HL-60/S4 (cell line): ENCODE measurements at regions not wholly inside any gene's neighbourhood (a gene's known extent, or its start where the extent isn't known, plus 50 kb on each side); places are given as distances from the start of the nearest gene placed in this dataset.

Experiments used
- in situ Hi-C: fragments of 300-500 bp; cut with MboI; formaldehyde crosslinking; loops from 2 replicates; pipeline ENCODE4 v1.14.3; 2022; ENCODE audit warnings: low sequenced_read_pairs

DNA sequence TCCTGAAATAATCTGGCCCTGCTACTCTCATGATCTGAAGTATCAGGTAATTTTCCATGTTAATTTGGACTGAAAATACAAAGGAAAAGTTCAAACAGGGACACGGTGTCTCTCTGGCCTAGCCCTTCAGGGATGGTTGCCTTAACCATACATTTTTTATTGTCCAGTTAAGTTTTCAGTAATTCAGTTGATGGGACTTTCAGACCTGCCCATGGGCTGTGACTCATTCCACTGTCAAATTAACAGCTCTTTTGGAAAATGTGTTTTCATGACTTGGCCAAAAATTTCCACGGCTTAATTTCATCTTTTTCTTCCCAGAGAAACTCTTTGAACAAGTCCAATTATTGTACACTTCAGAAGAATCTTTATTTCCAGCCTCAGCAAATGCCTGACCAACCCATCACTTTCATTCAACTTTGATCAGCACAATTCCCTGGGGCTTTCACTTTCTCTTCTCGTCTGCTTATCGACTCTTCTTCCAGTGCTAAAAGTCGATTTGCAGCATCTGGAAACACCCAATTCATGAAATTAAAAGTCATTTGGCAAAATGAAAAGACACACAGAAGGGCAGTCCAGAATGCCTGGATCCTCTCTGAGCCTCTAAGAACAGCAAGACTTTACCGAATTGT is 293.9 kb downstream of the RAB28 start:
- in situ Hi-C loops = no loop called here

DNA sequence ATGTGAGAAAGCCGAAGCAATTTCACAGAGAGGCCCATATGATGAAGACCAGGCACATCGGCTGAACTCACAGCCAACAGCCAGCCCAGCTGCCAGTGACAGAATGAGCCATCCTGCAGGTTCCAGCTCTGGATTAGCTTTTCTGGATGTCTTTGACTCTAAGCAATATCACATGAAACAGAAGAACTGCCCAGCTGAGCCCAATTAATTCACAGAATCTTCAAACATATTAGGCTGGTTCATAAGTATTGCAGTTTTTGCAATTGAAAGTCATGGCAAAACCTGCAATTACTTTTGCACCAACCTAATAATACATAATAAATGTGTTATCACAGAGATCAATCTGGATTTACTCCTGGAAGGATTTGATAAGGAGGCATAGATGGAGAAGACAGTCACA is 299.9 kb downstream of the RAB28 start:
- in situ Hi-C loops = no loop called here

DNA sequence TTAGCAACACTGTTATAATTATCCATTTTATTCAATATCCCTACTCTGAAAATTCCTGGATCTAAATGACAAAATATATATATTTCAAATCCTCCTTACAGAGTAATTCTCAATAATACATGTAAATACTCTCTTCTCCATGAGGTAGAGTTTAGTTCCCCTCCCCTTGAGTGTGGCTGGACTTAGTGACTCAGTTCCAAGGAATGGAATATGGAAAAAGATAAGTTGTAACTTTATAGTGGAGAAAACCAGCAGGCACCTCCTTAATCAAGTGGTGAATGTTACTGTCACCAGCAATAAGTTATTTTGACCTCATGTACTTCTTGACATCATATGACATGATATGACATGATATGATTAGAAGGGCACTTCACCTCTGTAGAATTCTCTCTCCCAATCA is 302.0 kb downstream of the RAB28 start:
- in situ Hi-C loops = no loop called here

DNA sequence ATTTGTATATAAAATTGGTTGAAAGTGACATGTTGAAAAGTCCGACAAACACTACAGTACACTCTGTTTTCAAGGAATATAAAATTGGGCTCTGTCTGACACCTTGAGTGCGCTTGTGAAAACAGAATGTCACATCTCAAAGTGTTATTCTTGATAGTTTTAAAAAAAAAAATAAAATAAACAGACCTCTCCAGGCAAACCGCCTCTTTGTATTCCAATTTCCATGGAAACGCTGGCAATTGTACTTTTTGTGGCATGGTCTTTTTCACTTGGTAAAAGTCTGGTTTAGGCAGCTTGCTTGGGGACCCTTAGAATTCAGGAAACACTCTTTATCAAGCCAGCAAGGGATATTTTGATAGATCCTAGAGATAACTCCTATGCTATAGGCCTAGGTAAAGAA is 302.5 kb downstream of the RAB28 start:
- in situ Hi-C loops = no loop called here

DNA sequence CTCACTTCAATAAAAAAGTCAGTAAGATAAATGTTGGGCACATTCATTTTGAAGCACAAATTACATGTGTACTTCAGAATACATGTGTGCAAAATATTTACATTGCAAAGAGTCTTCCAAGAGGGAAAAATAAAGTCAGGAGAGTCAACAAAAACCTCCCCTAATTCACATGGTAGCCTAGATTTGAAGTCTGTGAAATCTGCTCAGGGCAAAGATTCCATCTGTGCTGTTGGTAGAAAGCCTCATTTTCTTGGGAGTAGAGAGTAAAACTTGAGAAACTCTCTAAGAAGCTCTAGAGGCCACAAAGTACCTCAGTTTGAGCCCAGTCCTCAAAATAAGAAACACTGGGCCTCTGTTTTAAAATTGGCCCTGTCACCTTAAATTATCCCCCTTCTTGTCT is 303.4 kb downstream of the RAB28 start:
- in situ Hi-C loops = no loop called here

DNA sequence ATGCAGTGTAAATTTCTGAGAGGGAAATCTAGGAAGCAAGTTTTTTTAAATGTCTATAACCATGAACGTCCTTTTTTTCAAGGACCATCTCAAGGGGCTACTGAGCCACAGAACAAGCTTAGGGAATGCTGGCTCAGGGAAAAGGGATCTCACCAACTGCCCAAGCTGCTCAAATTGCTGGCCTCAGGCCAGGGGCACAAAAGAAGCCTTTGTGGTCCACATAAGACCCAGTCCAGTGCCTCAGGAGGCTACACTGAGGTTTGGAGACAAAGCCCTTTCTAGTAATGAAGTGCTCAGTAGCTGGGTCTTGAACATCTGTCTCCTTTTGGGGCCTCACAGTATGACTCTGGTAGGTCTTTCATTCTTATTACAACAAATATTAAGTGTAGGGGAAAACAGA is 305.5 kb downstream of the RAB28 start:
- in situ Hi-C loops = no loop called here

DNA sequence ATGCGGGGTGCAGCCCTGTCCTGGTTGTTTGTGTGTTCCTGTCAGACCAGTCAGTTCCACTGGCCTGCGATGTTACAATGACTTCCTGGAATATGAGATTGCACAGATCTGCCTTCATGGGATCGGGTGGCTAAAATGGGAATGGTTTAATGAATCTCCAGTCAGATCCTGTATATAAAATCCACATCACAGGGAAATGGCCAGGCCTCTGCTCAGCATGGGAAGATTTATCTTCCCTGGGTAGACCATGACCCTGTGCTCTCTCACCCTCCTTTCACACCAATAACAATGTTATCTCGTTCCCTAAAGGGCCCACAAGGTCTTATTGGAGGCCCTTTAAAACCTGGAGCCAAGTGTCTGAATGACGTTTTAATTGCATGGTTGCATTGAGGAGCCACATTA is 307.4 kb downstream of the RAB28 start:
- in situ Hi-C loops = no loop called here

DNA sequence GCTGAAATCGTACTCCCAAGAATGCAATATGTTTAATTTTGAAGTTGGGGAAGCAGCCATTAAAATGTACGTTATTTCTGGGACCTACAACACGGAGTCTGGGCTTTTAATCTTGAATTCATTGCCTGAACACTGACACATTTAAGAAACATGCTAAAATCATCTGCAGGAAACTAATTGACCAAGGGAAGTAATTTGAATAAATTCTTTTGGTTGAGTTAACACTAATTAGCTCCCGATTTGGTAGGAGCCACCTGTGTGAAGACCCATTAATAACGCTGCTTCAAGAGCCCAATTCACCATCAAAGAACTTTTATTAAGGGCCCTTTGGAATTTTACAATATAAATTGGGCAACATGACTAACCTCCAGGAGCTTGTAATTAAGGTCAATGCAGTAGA is 309.2 kb downstream of the RAB28 start:
- in situ Hi-C loops = no loop called here

DNA sequence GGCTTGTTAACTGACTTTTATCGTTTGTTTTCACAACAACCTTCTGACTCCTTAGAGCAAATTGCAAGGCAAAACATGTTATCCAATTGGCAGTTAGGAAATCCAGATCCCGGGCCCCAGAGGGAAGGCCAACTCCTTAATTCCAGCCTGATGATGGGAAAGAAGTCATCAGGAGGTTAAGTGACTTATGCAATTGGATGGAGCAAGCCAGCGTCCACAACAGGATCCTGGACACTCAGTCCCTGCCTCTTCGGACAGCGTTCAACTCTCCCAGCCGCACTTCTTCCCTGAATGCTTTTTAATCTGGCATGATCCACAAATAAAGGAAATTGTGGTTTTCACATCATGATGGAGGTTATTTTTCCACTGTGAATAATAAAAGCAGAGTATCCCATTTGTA is 310.1 kb downstream of the RAB28 start:
- in situ Hi-C loops = no loop called here

DNA sequence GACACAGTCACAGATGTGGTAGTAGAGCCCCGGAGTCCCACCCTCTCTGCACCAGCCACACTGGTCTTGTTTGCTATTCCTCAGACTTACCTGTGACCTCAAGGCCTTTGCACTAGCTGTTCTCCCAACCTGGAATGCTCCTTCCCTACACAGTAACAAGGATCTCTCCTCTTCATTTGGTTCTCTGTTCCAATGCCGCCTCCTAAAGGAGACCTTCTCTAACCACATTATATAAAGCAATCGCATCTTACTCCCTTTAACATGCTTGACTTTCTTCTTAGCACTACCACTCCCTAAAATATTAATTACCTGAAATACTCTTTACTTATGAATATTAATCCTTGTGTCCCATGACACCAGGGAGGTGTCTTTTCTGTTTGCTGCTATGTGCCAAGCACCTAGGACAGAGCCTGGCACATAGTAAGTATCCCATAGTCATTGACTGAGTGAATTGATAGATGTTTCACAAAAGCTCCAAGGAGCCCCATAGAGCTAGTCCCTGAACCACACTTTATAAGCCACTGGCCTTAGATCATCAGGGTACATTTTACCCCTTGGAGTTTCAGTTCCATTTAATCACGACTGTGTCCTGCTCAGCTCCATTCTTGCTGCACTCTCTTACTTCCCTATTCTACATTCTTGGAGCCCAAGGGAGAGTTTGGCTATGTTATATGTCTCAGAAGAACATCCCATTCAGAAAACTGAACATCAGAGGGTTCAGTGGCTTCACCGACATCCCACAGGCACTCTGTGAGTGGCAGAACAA is 312.7 kb downstream of the RAB28 start:
- in situ Hi-C loops = no loop called here

DNA sequence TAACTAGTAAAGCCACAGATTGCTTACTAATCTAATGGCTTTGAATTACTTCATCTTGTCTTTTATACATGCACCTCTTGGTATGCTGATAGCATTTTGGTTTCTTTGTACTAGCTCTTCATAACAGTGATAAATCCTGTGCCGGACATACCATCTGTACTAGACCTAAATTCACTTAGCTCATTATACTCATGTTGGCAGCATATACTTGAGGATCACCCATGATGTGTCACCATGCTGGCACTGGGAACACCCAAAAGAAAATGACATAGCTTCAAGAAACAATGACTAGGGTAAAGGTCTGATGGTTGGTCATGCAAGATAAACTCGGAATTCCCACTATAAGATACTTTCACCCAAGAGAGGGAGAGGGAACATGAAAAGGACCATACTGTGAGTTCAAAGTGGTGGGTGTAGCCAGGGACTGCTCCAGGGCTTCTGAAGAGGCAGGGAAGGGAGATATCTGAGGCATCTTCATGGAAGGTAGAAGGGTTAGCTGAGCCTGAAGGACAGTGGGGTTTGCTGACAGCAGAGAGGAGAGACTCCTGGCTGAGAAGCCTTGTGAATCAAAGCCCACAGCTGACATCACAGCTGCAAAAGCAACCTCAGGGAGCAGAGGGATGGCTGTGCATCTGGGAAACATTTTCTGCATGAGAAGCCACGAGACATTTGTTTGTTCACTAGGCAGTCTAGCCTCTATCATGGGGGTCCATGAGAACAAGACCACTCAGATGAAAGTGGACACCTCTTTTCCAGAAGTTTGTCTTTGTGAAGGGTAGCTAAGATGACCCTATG is 314.2 kb downstream of the RAB28 start:
- in situ Hi-C loops = no loop called here

DNA sequence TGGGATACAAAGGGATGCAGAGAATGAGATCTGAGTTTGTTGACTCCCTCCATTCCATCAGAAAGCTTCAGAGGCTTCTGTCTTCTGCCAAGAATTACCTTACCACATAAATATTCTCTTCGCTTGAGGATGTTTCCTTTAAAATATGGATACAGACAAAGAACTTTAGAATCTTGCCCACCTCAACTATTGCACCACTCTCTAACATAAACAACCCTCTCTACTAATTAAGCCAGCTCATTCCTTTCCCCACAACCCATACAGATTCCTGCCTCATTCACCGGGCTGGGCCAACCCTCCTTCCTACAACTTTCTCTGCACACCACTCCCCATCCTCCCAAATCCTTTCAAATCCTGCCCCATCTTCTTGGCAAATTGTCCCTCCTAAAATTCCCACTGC is 315.8 kb downstream of the RAB28 start:
- in situ Hi-C loops = no loop called here

DNA sequence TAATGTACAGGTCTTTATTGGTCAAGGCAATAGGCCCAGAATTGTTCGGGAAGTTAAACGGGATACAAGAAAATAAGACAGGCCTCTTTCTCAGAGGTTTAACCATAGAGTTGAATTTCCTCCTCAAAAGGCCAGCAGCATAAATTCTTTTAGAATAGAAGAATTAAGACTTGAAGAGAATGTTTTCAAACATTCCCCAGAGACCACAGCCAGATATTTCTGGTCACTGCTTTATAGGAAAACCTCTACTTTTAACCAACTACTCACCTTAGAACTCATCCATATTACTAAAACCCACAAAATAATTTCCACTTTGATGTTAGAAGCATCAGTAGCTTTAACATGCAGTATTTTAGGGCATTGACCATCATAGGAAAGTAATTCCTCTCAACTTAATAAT is 317.9 kb downstream of the RAB28 start:
- in situ Hi-C loops = no loop called here

DNA sequence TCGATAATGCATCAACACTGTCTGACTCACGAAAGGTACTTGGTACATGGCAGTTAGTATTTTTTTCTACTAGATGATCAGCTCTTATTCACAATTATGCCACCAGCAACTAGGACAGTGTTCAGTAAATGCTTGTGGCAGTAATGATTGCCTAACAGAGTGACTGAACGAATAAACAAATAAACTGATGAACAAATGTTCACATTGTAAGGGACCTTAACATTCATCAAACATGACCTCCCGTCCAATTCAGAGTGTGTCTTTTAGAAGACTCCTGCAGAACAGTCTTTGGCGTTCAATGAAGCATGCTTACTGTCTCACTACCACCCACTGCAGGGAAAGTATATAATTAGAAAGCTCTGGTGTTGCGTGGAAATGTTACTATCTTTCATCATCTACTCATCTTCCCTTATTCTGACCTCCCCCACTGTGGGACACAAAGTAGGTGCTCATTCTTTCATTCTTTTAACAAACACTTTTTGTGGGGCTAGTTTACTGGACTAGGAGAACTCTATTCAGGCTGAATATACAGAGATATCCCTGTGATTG is 319.3 kb downstream of the RAB28 start:
- in situ Hi-C loops = no loop called here

DNA sequence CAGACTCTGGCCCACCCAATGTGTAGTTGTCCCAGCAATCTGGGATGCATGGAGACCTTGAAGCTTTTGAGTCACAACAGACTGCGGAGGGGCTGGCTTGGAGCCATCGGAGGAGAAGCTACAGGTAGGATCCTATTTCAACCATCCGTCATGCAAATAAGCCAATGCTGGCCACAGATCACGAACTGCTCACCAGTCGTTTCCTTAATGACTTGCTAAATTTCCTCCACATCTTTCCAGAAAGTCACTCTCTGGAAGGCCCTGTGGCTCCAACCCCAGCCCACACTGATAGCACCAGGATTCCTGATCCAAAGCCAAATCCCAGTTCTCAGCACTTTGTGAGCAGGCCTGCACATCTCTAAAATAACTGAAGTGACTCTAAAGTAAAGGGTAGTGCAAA is 321.3 kb downstream of the RAB28 start:
- in situ Hi-C loops = no loop called here

DNA sequence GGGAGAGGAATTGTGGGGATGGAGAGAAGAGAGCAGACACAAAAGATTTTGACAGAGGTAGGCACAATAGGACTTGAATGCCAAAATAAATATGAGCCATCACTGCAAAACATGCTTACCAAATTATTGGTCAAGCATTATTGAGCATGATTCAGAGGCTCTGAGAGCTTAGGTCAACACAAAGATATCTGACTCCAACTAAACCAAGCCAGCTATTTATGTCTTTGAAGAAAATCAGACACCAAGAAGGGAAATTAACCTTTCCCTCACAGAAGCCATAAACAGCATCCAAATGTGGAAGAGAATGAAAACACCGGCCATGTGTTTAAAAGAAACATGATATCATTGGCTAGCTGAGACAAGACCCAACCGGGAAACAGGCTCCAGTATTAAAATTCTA is 323.2 kb downstream of the RAB28 start:
- in situ Hi-C loops = no loop called here

DNA sequence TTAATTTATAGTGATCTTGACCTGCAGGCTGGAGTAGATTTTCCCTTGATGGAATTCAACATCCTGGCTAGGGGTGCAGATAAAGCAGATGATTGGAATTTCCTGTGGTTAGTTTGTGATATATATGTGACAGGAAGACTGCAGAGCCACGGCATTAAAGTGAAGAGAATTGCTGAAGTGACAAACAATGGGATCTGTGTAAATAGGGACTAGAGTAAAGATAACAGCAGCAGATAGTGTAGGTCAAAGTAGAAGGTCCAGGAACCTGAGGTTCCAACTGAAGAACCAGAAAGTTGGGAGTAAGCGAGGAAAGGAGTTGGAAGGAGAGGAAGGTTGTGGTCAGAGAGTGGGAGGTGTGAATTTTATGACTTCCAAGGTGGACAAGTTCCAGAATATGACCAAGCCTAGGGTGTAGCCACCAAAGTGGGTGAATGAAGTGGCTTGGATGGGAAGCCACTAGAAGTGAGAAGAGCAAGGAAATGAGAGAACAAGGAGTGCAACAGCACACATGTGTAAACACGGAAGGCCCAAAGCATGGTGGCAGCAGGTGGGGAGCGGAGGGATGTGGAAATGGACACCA is 325.0 kb downstream of the RAB28 start:
- in situ Hi-C loops = no loop called here

DNA sequence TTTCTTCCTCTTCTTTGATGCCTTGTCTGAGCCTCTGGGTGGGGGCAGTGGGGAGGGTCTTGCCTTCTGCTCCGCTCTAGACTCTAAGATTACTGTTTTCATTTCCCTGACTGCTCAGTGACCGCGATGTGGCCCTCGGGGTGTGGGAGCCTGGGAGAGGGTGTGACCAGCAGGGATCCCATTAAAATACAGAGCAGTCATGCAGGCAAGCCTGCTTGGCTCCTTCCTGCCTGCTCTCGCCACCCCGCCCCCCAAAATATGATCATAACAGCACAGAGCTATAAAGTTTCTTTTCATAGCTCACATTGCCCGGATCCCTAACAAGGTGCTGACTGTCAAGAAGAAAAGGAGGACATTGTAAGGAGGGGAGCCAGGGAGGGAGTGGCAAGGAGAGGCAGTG is 332.9 kb downstream of the RAB28 start:
- in situ Hi-C loops = no loop called here

DNA sequence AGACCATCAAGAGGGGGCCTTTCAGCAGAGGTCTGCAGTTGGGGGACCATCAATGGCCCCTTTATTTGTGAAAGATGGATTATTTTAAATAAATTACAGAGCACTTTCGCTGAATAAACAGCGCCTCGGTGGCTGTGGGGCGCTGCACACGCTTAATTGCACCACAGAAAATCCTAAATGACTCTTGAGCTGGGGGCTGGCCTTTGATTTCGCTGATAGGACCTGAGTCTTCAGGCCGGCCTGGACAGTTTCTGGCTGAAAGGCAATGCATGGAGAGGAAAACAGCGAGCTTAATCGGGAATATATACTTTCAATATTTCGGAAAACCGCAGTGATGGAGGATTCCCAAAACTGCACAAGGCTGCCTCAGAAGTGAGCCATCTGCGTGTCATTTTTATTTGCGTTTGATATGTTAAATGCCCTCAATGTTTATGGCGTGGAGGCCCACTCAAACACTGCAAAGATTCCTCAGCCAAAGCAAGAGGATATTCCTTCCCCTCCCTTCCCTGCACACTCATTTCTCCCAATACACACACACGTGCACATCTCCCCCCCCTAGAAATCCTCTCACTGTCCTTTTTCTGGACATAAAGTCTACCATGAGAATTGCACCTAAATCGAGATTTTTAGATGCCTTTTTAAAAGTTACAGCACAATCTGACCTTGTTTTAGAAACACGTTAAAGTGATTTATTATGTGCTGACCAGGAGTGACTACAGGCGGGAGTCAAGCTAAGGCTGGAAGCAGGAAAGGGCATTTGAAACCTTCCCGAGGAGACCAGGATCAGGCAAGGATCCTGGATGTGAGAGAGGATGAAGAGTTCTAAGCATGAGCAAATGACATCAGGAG is 340.7 kb downstream of the RAB28 start:
- in situ Hi-C loops = no loop called here

DNA sequence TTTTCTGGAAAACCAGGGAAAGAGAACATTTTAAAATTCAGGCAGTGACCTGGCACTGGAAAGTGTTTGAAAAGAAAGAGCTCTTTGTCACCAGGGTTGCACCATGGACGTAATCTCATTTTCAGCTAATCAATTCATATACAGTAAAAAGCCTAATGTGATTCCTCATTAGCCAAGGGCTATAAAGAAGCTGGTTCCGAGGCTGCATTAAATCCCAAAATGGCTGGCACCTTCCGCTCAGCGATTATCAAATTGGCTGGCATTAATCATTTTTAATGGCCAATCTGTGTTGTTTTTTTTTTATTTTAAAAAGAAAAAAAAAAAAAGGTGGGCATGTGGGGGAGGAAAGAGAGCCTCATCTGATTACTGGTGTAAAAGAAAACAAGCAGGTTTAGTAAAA is 341.4 kb downstream of the RAB28 start:
- in situ Hi-C loops = no loop called here

DNA sequence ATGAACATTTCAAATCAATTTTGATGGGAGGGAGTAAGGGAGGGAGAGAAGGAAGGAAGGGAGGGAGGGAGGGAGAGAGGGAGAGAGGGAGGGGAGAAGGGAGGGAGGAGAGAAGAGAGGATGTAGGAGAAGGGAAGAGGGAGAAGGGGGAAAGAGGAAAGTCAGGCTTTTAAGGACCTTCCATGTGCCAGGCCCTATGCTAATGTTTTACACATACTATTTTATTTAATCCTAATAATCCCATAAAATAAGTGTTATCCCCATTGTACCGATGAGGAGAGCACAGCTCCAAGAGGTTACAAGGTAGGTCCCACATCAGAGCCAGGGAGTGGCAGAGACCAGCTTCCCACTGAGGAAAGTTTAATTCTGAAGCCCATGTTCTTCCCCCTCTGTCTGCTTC is 341.9 kb downstream of the RAB28 start:
- in situ Hi-C loops = no loop called here
